ENCODE measurements at regions not wholly inside any gene's neighbourhood (a gene's known extent, or its start where the extent isn't known, plus 50 kb on each side); places are given as distances from the start of the nearest gene placed in this dataset.

DNA sequence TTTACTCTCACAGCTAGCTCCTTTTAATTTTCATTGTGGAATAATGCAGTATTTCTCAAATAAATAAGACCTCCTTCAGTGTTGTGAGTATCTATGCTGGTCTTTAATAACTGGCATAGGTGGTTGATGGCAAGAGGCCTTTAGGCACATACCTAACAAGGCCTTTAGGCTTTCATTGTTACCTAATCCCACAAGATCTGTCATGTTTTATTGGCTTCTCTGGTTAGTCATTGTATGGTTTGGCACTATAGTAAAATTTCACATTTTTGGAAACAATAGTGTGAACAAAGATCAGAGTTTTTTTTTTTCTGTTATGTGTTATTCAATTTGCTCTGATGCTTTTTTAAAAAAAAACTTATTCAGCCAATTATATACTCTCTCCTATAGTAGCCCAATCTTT is 89.8 kb upstream of the NEUROD1 start:
- no peak for ATAC-seq
- no peak for TF ChIP-seq PPARA (CRISPR knock-in tag; IDR thresholded peaks at IDR 0.05; ENCODE audit: borderline replicate concordance)
- no peak for TF ChIP-seq RARB (CRISPR knock-in tag; IDR thresholded peaks at IDR 0.05)
- TF ChIP-seq, protein P1, sequence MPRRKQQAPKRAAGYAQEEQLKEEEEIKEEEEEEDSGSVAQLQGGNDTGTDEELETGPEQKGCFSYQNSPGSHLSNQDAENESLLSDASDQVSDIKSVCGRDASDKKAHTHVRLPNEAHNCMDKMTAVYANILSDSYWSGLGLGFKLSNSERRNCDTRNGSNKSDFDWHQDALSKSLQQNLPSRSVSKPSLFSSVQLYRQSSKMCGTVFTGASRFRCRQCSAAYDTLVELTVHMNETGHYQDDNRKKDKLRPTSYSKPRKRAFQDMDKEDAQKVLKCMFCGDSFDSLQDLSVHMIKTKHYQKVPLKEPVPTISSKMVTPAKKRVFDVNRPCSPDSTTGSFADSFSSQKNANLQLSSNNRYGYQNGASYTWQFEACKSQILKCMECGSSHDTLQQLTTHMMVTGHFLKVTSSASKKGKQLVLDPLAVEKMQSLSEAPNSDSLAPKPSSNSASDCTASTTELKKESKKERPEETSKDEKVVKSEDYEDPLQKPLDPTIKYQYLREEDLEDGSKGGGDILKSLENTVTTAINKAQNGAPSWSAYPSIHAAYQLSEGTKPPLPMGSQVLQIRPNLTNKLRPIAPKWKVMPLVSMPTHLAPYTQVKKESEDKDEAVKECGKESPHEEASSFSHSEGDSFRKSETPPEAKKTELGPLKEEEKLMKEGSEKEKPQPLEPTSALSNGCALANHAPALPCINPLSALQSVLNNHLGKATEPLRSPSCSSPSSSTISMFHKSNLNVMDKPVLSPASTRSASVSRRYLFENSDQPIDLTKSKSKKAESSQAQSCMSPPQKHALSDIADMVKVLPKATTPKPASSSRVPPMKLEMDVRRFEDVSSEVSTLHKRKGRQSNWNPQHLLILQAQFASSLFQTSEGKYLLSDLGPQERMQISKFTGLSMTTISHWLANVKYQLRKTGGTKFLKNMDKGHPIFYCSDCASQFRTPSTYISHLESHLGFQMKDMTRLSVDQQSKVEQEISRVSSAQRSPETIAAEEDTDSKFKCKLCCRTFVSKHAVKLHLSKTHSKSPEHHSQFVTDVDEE (CRISPR knock-in tag; IDR thresholded peaks at IDR 0.05), result no peak
- TF ChIP-seq ZFP30 (CRISPR knock-in tag; IDR thresholded peaks at IDR 0.05), result no peak
- no peak for TF ChIP-seq CSDC2 (CRISPR knock-in tag; IDR thresholded peaks at IDR 0.05)
- TF ChIP-seq TCF4 (CRISPR knock-in tag; IDR thresholded peaks at IDR 0.05; ENCODE audit: borderline replicate concordance), result no peak
- no peak for TF ChIP-seq OSR1 (CRISPR knock-in tag; IDR thresholded peaks at IDR 0.05)
- no peak for TF ChIP-seq ARNTL (CRISPR knock-in tag; IDR thresholded peaks at IDR 0.05; ENCODE audit: borderline replicate concordance, low read depth)
- TF ChIP-seq TOX (CRISPR knock-in tag; IDR thresholded peaks at IDR 0.05; ENCODE audit: borderline replicate concordance), result no peak
- no peak for TF ChIP-seq ESRRG (CRISPR knock-in tag; IDR thresholded peaks at IDR 0.05)

- ATAC-seq, result no peak
- TF ChIP-seq ARNTL (CRISPR knock-in tag; IDR thresholded peaks at IDR 0.05; ENCODE audit: borderline replicate concordance, low read depth) (no peak), GLIS3 (CRISPR knock-in tag; IDR thresholded peaks at IDR 0.05) (no peak), TCF4 (CRISPR knock-in tag; IDR thresholded peaks at IDR 0.05; ENCODE audit: borderline replicate concordance) (no peak), PPARA (CRISPR knock-in tag; IDR thresholded peaks at IDR 0.05; ENCODE audit: borderline replicate concordance) (no peak), RARB (CRISPR knock-in tag; IDR thresholded peaks at IDR 0.05) (no peak), POU6F1 (CRISPR knock-in tag; IDR thresholded peaks at IDR 0.05; ENCODE audit: borderline replicate concordance, low read depth) (no peak), BACH2 (CRISPR knock-in tag; IDR thresholded peaks at IDR 0.05; ENCODE audit: borderline replicate concordance) (no peak), ZNF565 (CRISPR knock-in tag; conservative IDR thresholded peaks at IDR 0.05; ENCODE audit: low read depth) (no peak), ZFP3 (CRISPR knock-in tag; IDR thresholded peaks at IDR 0.05) (no peak), ZFP30 (CRISPR knock-in tag; IDR thresholded peaks at IDR 0.05) (no peak), ISL1 (CRISPR knock-in tag; IDR thresholded peaks at IDR 0.05) (no peak)
- TF ChIP-seq, protein P2, sequence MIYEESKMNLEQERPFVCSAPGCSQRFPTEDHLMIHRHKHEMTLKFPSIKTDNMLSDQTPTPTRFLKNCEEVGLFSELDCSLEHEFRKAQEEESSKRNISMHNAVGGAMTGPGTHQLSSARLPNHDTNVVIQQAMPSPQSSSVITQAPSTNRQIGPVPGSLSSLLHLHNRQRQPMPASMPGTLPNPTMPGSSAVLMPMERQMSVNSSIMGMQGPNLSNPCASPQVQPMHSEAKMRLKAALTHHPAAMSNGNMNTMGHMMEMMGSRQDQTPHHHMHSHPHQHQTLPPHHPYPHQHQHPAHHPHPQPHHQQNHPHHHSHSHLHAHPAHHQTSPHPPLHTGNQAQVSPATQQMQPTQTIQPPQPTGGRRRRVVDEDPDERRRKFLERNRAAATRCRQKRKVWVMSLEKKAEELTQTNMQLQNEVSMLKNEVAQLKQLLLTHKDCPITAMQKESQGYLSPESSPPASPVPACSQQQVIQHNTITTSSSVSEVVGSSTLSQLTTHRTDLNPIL (CRISPR knock-in tag; IDR thresholded peaks at IDR 0.05; ENCODE audit: low read depth), result no peak
Measured at GRCh38 chr2:181771356-181771755, 91.0 kb upstream of the NEUROD1 start.

GRCh38 chr2:181772334-181772733 is 92.0 kb upstream of the NEUROD1 start:
- TF ChIP-seq ARNTL (CRISPR knock-in tag; IDR thresholded peaks at IDR 0.05; ENCODE audit: borderline replicate concordance, low read depth) (no peak), OSR1 (CRISPR knock-in tag; IDR thresholded peaks at IDR 0.05) (no peak), GLIS3 (CRISPR knock-in tag; IDR thresholded peaks at IDR 0.05) (no peak), BACH2 (CRISPR knock-in tag; IDR thresholded peaks at IDR 0.05; ENCODE audit: borderline replicate concordance) (no peak), CSRNP3 (CRISPR knock-in tag; IDR thresholded peaks at IDR 0.05) (no peak), ESRRG (CRISPR knock-in tag; IDR thresholded peaks at IDR 0.05) (no peak), TOX (CRISPR knock-in tag; IDR thresholded peaks at IDR 0.05; ENCODE audit: borderline replicate concordance) (no peak), ZNF565 (CRISPR knock-in tag; conservative IDR thresholded peaks at IDR 0.05; ENCODE audit: low read depth) (no peak), SNAI2 (CRISPR knock-in tag; IDR thresholded peaks at IDR 0.05) (no peak), ZC3H10 (CRISPR knock-in tag; IDR thresholded peaks at IDR 0.05) (no peak), ZFP30 (CRISPR knock-in tag; IDR thresholded peaks at IDR 0.05) (no peak), CSDC2 (CRISPR knock-in tag; IDR thresholded peaks at IDR 0.05) (no peak), ISL1 (CRISPR knock-in tag; IDR thresholded peaks at IDR 0.05) (no peak), ZFP3 (CRISPR knock-in tag; IDR thresholded peaks at IDR 0.05) (no peak), ZNF70 (CRISPR knock-in tag; IDR thresholded peaks at IDR 0.05) (no peak), ZNF8 (CRISPR knock-in tag; IDR thresholded peaks at IDR 0.05) (no peak)
- TF ChIP-seq, protein P2 (CRISPR knock-in tag; IDR thresholded peaks at IDR 0.05; ENCODE audit: low read depth), result no peak
- TF ChIP-seq, protein P1 (CRISPR knock-in tag; IDR thresholded peaks at IDR 0.05), result no peak
- ATAC-seq, result no peak
